ENCODE measurements at regions not wholly inside any gene's neighbourhood (a gene's known extent, or its start where the extent isn't known, plus 50 kb on each side); places are given as distances from the start of the nearest gene placed in this dataset.

GRCh38 chr9:88692827-88693226 lies 157.8 kb downstream of the NXNL2 start:
- no peak for DNase-seq (ENCODE audit: low spot score)

- peak; percentile 7 for DNase-seq (ENCODE audit: low spot score)
These were observed 159.6 kb downstream of the NXNL2 start for GRCh38 chr9:88694625-88695024.

DNA sequence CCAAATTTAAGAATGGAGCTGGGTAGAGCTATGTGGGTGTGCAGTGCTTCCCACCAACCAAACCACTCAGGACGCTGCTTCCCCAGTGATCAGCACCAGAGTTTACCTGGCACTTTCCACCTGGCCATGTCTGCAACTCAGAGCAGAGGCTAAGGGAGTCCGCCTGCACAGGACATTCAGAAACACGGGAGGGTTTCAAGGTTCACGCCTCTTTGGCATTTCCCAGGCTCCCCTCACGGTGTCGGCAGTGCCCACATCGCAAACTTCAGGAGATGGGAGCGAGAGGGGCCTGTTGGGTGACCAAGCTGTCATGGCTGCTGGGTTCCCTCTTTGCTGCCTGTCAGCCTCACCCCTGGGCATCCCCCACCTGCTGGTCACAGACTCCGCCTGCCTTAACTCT lies 161.5 kb downstream of the NXNL2 start:
- no peak for DNase-seq (ENCODE audit: low spot score)

DNA sequence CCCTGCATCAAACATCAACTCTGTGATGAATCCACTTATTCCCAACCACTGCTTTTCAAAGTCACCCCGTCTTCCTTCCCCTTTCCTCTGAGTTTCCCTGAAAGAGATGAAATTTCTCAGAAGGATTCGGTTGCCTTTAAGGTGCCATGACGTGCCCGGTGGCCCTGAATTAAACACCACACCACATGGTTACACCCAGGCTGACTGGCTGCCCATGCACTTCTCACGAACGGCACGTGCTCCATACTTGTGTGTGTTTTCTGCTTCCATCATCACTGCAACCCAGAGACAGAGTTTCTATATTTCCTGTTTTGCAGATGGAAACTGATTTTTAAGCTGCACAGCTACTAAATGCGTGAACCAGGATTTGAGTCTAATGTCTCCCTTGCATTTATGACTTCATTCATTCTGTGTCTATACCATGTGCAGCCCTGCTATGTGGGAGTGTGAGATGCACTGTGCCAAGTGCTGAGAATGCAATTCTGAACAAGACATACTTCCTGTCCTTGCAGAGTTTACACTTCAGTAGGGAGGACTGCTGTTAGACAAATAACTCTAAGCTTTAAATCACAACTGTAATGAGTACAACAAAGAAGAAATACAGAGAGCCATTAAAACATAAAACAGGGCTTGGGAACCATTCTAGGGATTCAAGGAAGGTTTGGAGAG lies 162.9 kb downstream of the NXNL2 start:
- no peak for DNase-seq (ENCODE audit: low spot score)

- no peak for DNase-seq (ENCODE audit: low spot score)
These were observed 168.0 kb downstream of the NXNL2 start for GRCh38 chr9:88702985-88703384.

DNA sequence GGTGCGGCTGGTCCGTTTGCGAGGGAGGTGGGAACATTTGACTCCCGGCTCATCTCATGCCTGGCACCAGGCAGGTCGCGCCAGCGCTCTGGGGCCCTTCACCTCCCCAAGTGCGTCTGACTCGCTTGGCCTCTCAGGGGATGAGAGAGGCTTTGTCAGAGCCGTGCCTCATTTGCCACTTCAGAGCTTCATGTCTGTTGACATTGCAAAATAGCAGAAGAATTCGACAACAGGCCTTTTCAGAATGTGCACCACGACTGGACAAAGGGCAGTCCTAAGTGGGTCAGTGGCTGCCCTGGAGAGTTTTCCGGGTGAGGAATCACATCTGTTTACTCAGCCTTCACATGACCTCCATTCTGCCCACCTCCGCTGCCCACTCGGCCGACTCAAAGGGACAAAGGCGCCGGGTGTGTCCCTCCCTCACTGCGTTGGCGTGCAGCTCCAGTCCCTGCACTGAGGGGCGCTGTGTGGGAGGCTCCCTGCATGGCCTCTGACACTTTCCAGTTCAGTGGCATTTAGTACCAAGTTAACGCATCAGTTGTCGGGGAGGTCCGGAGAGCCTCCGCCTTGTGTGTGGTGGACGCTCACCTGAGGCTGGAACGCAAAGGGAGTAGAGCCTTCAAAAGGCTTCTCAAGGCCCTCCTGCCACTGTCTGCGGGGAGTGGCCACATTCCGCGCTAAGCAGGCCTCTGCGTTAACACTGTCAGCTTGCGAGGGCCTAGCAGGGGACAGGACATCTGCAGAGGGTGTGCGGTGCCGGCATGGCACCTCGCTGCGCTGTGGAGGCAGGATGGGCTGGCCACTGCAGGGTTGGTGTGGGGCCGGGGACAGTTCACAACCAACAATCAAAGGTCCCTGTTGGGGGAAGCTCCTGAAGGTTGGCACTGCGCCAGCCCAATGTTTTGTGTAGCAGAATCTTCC lies 171.5 kb downstream of the NXNL2 start:
- no peak for DNase-seq (ENCODE audit: low spot score)

- no peak for DNase-seq (ENCODE audit: low spot score)
These were observed 175.5 kb downstream of the NXNL2 start for GRCh38 chr9:88710449-88710848.

DNA sequence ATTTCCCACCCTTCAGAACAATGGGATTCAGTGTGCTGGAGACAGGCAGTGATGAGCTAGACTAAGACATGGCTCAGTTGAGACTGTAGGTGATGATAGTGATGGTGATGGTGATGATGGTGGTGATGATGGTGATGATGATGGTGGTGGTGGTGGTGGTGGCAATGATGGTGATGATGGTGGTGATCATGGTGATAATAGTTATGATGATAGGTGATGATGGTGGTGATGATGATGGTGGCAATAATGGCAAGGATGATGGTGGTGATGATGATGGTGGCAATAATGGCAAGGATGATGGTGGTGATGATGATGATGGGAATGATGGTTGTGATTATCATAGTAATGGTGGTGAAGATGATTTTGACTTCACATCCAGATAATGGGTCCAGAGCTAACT lies 176.7 kb downstream of the NXNL2 start:
- DNase-seq (ENCODE audit: low spot score), result no peak

- no peak for DNase-seq (ENCODE audit: low spot score)
These were observed 177.5 kb downstream of the NXNL2 start for GRCh38 chr9:88712484-88712883.

- DNase-seq (ENCODE audit: low spot score), result no peak
These were observed 178.0 kb downstream of the NXNL2 start for GRCh38 chr9:88713010-88713409.

GRCh38 chr9:88716596-88717290 lies 181.8 kb downstream of the NXNL2 start:
- no peak for DNase-seq (ENCODE audit: low spot score)

- DNase-seq (ENCODE audit: low spot score), result no peak
These were observed 186.0 kb downstream of the NXNL2 start for GRCh38 chr9:88721025-88721424.

DNA sequence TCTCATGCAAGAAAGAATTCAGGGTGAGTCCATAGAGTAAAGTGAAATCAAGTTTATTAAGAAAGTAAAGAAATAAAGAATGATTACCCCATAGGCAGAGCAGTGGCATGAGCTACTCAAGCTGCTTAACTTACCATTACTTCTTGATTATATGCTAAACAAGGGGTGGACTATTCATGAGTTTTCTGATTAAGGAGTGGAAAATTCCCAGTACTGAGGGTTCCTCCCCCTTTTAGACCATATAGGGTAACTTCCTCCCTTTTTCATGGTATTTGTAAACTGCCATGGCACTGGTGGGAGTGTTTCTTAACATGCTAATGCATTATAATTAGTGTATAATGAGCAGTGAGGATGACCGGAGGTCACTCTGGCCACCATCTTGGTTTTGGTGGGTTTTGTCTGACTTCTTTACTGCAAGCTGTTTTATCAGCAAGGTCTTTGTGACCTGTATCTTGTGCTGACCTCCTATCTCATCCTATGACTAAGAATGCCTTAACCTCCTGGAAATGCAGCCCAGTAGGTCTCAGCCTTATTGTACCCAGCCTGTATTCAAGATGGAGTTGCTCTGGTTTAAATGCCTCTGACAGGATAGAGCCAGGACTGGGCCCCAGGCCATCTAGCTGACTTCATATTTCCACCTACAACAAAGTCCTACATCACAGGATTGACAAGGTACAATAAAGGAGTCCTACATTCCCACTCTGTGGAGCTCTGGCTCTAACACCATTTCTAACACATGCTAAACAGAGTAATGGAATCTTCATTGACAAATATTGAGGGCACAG lies 186.7 kb downstream of the NXNL2 start:
- no peak for DNase-seq (ENCODE audit: low spot score)

DNA sequence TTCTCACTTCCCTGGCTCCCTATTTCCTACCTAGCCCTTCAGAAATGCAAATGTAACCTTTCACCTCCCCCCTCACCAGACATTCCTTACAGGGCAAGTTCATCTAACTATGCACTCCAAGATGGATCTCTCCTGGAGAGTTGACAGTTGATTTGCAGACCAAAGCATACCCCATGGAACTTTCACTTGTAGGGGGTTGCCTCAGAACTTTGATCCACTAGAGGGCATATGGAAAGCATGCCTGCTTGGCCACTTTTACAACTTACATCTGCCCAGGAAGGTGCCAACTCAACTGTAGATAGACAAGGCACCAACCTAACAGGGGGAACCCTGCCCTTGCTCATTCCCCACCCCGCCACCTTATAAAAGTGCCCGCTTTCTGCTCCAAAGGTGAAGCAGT lies 187.8 kb downstream of the NXNL2 start:
- DNase-seq (ENCODE audit: low spot score), result no peak

GRCh38 chr9:88723751-88724150 lies 188.8 kb downstream of the NXNL2 start:
- DNase-seq (ENCODE audit: low spot score), result no peak

DNA sequence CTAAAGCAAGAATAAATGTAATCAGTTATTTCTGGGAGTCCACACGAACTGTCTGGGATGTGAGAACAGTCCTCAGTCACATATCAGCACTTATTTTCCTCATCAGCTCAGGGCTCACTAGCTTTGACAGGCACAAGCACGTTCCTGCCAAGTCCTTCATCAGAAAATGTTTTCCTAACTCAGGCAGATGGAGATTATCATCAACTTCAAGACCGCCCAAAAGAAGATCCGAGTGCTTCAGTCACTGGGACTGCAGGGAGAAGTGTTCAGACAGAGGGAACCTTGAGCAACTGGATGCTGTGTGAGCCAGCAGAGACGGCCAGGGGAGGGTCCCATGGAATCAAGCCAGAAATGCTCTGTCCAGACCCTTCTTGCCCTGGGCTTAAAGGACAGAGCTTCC lies 189.4 kb downstream of the NXNL2 start:
- no peak for DNase-seq (ENCODE audit: low spot score)

- no peak for DNase-seq (ENCODE audit: low spot score)
These were observed 190.5 kb downstream of the NXNL2 start for GRCh38 chr9:88725300-88726019.

DNA sequence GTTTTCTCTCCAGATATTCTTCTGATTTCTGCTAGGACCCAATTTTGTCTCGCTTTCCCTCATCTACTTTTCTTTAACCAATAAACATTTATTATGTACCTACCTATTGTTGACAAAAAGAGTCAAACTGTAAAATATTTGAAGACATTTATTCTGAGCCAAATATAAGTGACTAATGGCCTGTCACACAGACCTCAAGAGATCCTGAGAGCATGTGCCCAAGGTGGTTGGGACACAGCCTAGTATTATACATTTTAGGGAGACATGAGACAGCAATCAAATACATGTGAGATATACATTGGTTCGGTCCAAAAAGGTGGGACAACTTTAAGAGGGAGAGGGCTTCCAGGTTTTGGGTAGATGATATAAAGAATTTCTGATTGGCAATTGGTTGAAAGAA lies 191.8 kb downstream of the NXNL2 start:
- DNase-seq (ENCODE audit: low spot score), result no peak

- DNase-seq (ENCODE audit: low spot score), result no peak
These were observed 195.8 kb downstream of the NXNL2 start for GRCh38 chr9:88730780-88731179.

DNA sequence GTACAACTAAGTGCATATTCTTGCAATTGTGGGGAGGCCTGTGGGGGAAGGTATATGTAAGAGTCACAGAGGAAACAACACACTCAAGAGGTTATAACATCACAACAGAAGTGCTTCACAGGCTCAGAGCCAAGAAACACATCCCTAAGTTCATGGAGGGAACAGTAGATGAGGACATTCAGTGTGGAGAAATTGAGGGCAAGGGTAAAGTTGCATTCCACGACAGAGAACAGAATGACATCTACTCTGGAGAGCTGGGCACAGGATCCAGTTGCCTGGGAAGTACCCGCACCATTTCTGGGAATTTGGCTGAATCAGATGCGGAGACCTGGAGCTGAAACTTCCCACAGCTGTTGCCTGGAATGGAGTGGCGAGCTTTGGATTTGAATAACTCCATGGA lies 197.2 kb downstream of the NXNL2 start:
- no peak for DNase-seq (ENCODE audit: low spot score)

DNA sequence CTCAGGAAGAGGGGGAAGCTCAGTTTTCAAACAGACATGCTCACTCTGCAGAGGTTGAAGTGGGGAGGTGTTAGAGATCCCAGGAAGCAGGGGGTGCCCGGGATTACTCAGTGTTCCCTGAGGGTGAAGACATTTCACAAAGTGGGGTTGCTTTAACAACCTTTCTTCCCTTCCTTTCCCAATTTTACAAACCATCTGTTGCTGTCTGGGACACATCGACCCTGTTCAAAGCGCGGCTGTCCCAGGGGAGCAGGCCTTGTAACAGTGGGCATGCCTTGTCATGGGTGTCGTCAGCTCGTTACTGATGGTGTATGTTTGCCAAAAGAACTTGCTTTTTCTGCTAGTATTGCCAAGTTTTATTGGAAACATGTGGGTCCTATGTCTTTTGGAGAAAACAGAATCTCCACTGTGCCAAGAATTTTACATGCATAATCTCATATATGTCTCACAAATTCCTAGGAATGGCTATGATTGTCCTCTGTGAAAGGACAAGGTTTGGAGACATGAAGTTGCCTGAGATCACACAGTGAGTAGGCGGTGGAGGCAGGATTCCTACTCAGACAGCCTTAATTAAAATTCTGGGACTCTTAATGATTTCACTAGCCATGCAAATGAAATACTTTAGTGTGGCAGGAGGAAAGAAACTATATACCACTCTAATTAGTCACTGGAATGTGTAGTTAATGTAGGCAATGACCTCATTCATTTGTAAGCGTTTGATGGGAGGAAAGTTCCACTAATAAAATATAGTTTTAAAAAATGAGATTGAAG lies 198.9 kb downstream of the NXNL2 start:
- DNase-seq (ENCODE audit: low spot score), result no peak

Data from kidney capillary endothelial cell (primary cell).